ENCODE measurements at regions not wholly inside any gene's neighbourhood (a gene's known extent, or its start where the extent isn't known, plus 50 kb on each side); places are given as distances from the start of the nearest gene placed in this dataset.
A peak's percentile ranks its signal among the peaks of the same experiment; 100 is the strongest.

DNA sequence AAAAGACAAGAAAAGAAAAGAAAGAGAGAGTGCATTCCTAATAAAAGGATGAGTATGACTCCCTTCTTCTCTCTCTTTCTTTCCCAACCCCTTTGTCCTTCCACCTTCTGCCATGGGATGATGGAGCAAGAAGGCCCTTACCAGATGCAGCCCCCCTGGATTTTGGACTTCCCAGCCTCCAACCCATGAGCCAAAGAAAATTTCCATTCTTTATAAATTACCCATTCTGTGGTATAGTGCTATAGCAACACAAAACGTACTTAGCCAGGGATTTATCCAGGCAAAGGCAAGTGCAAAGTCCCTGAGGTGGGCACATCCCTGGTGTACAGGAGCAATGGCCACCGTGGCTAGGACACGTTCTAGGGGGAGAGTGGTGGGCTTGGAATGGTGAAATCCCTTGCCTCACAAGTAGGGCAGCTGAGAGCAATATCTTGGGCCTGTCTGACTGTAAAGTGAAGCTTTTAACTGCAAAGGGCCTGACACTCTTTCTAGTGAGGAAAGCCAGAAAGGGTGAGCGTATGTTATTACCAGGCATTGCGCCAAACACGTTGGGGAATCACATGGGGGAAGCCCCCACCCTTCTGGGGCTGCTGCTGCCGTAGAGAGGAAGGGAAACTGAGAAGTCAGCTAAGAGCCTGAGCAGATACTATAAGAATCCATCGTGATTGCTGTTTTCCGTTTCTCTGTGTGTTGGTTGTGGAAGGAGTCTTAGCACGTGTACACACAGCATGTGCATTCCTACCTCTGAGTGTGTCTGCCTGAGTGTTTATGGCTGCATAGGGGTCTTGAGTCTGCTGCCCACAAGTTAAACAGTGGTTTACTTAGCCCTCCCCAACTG lies 50.7 kb upstream of the SIRPA start (continued):
- TF ChIP-seq, protein P1, sequence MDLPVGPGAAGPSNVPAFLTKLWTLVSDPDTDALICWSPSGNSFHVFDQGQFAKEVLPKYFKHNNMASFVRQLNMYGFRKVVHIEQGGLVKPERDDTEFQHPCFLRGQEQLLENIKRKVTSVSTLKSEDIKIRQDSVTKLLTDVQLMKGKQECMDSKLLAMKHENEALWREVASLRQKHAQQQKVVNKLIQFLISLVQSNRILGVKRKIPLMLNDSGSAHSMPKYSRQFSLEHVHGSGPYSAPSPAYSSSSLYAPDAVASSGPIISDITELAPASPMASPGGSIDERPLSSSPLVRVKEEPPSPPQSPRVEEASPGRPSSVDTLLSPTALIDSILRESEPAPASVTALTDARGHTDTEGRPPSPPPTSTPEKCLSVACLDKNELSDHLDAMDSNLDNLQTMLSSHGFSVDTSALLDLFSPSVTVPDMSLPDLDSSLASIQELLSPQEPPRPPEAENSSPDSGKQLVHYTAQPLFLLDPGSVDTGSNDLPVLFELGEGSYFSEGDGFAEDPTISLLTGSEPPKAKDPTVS (IDR thresholded peaks at IDR 0.05; ENCODE audit: low read depth, low read length), result no peak
- peak; percentile 59 for TF ChIP-seq NBN (IDR thresholded peaks at IDR 0.05)
- TF ChIP-seq, protein P2, sequence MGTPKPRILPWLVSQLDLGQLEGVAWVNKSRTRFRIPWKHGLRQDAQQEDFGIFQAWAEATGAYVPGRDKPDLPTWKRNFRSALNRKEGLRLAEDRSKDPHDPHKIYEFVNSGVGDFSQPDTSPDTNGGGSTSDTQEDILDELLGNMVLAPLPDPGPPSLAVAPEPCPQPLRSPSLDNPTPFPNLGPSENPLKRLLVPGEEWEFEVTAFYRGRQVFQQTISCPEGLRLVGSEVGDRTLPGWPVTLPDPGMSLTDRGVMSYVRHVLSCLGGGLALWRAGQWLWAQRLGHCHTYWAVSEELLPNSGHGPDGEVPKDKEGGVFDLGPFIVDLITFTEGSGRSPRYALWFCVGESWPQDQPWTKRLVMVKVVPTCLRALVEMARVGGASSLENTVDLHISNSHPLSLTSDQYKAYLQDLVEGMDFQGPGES (IDR thresholded peaks at IDR 0.05), result no peak
- TF ChIP-seq, protein P3, sequence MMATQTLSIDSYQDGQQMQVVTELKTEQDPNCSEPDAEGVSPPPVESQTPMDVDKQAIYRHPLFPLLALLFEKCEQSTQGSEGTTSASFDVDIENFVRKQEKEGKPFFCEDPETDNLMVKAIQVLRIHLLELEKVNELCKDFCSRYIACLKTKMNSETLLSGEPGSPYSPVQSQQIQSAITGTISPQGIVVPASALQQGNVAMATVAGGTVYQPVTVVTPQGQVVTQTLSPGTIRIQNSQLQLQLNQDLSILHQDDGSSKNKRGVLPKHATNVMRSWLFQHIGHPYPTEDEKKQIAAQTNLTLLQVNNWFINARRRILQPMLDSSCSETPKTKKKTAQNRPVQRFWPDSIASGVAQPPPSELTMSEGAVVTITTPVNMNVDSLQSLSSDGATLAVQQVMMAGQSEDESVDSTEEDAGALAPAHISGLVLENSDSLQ (IDR thresholded peaks at IDR 0.05), result peak; percentile 28; the same call in 1 of the 2 replicates
- TF ChIP-seq SREBF2 (IDR thresholded peaks at IDR 0.05; ENCODE audit: low read length), result no peak
- peak in 1 of 2 experiments; percentile 69; a peak in 2 of 4 replicates for TF ChIP-seq ETV6 (conservative IDR thresholded peaks at IDR 0.05 in 1 of 2, IDR thresholded peaks at IDR 0.05 in 1 of 2; ENCODE audit: borderline replicate concordance in 1 of 2, low read depth in 1 of 2)
- TF ChIP-seq SP1 (IDR thresholded peaks at IDR 0.05; ENCODE audit: low read depth, low read length), result peak; percentile 36
- peak; percentile 16; the same call in 1 of the 2 replicates for TF ChIP-seq SMARCA5 (IDR thresholded peaks at IDR 0.05)
- peak; percentile 67 for TF ChIP-seq IKZF1 (conservative IDR thresholded peaks at IDR 0.05)
- TF ChIP-seq RAD51 (IDR thresholded peaks at IDR 0.05), result peak; percentile 52; the same call in 1 of the 2 replicates
- no peak for TF ChIP-seq NFIC (IDR thresholded peaks at IDR 0.05; ENCODE audit: low read depth, low read length)
- no peak for TF ChIP-seq MYC (IDR thresholded peaks at IDR 0.05; ENCODE audit: insufficient read depth, insufficient read length, insufficient replicate concordance, low read length, severe bottlenecking)
- TF ChIP-seq CHD4 (IDR thresholded peaks at IDR 0.05), result no peak
- no peak for TF ChIP-seq NFYA (IDR thresholded peaks at IDR 0.05; ENCODE audit: borderline replicate concordance, low read depth, low read length)
- TF ChIP-seq WRNIP1 (IDR thresholded peaks at IDR 0.05; ENCODE audit: borderline replicate concordance, low read depth, low read length), result no peak
- TF ChIP-seq CREM (IDR thresholded peaks at IDR 0.05; ENCODE audit: low read depth), result peak; percentile 68; the same call in 1 of the 2 replicates
- TF ChIP-seq, protein P4, sequence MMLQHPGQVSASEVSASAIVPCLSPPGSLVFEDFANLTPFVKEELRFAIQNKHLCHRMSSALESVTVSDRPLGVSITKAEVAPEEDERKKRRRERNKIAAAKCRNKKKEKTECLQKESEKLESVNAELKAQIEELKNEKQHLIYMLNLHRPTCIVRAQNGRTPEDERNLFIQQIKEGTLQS (IDR thresholded peaks at IDR 0.05; ENCODE audit: borderline replicate concordance, extremely low read depth, low read depth, low read length), result no peak
- TF ChIP-seq TCF7 (IDR thresholded peaks at IDR 0.05; ENCODE audit: borderline replicate concordance), result no peak
- TF ChIP-seq BCL11A (IDR thresholded peaks at IDR 0.05; ENCODE audit: low read depth, low read length), result no peak
- no peak for TF ChIP-seq ASH2L (IDR thresholded peaks at IDR 0.05; ENCODE audit: borderline replicate concordance, low read depth)
- TF ChIP-seq, protein P5, sequence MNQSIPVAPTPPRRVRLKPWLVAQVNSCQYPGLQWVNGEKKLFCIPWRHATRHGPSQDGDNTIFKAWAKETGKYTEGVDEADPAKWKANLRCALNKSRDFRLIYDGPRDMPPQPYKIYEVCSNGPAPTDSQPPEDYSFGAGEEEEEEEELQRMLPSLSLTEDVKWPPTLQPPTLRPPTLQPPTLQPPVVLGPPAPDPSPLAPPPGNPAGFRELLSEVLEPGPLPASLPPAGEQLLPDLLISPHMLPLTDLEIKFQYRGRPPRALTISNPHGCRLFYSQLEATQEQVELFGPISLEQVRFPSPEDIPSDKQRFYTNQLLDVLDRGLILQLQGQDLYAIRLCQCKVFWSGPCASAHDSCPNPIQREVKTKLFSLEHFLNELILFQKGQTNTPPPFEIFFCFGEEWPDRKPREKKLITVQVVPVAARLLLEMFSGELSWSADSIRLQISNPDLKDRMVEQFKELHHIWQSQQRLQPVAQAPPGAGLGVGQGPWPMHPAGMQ (IDR thresholded peaks at IDR 0.05; ENCODE audit: borderline replicate concordance), result no peak
- no peak for TF ChIP-seq CBX5 (IDR thresholded peaks at IDR 0.05; ENCODE audit: low read depth)
- peak; percentile 41; the same call in 1 of the 2 replicates for TF ChIP-seq MTA2 (IDR thresholded peaks at IDR 0.05; ENCODE audit: low read depth)
- 0 out of 2 replicates have a peak, but pooled peaks have one; percentile 24 for TF ChIP-seq MEF2A (IDR thresholded peaks at IDR 0.05; ENCODE audit: insufficient read depth, low read depth, low read length)
- no peak for TF ChIP-seq ZNF217 (IDR thresholded peaks at IDR 0.05)
- peak; percentile 79 for TF ChIP-seq MXI1 (IDR thresholded peaks at IDR 0.05; ENCODE audit: low read depth, low read length)
- TF ChIP-seq ZSCAN29 (IDR thresholded peaks at IDR 0.05), result no peak

All from GM12878 (cell line).